PFSK-1 (cell line): ENCODE measurements at regions not wholly inside any gene's neighbourhood (a gene's known extent, or its start where the extent isn't known, plus 50 kb on each side); places are given as distances from the start of the nearest gene placed in this dataset.

Experiments used
- FOXP2 ChIP-seq: optimal IDR thresholded peaks from 2 replicates; pipeline ENCODE3; 2011; ENCODE audit warnings: borderline replicate concordance, control low read depth, inconsistent platforms; ENCODE audit not compliant: insufficient read depth; ENCODE audit errors: extremely low read length, extremely low read depth
- POLR2AphosphoS5 ChIP-seq: IDR thresholded peaks from 2 replicates; pipeline ENCODE4 v1.6.1; 2012; ENCODE audit warnings: low read depth, mild to moderate bottlenecking, control low read depth, low read length, moderate library complexity
- SIN3A ChIP-seq: IDR thresholded peaks from 2 replicates; pipeline ENCODE4 v1.6.1; 2012; ENCODE audit warnings: mild to moderate bottlenecking, low read length, moderate library complexity, borderline replicate concordance; ENCODE audit not compliant: insufficient read depth
- TAF1 ChIP-seq: IDR thresholded peaks from 2 replicates; pipeline ENCODE4 v1.6.1; 2012; ENCODE audit warnings: low read length, control low read depth, borderline replicate concordance; ENCODE audit not compliant: insufficient read depth
- TF ChIP-seq, protein P1 (sequence below), 2 experiments: IDR thresholded peaks; 2 replicates each; pipeline versions ENCODE4 v1.6.1 to v1.8.0; 2011 to 2012; ENCODE audit warnings: low read depth in 2 of 2, low read length in 2 of 2, control low read depth in 1 of 2, inconsistent platforms in 1 of 2, mild to moderate bottlenecking in 1 of 2, moderate library complexity in 1 of 2; ENCODE audit not compliant: insufficient read depth in 1 of 2

DNA sequence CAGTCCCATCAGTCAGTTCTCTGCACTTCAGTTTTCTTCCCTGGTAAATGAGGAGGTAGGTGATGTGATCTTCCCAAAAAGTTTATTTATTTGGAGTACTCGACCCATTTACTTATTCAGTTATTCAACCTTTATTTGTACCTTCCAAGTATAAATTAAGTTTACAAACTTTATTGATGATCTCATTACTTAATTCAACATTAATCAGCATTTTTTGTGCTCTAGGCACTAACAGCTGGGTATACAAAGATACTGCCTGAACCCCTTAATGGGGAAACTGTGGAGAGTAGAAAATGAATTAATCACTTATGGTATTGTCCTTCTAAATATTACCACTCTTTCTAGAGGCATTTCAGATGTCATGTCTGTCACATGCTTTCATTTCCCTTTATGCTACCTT is 293.3 kb downstream of the DLEU7 start:
- no peak for TF ChIP-seq TAF1
- TF ChIP-seq POLR2AphosphoS5: no peak
- TF ChIP-seq, protein P1, sequence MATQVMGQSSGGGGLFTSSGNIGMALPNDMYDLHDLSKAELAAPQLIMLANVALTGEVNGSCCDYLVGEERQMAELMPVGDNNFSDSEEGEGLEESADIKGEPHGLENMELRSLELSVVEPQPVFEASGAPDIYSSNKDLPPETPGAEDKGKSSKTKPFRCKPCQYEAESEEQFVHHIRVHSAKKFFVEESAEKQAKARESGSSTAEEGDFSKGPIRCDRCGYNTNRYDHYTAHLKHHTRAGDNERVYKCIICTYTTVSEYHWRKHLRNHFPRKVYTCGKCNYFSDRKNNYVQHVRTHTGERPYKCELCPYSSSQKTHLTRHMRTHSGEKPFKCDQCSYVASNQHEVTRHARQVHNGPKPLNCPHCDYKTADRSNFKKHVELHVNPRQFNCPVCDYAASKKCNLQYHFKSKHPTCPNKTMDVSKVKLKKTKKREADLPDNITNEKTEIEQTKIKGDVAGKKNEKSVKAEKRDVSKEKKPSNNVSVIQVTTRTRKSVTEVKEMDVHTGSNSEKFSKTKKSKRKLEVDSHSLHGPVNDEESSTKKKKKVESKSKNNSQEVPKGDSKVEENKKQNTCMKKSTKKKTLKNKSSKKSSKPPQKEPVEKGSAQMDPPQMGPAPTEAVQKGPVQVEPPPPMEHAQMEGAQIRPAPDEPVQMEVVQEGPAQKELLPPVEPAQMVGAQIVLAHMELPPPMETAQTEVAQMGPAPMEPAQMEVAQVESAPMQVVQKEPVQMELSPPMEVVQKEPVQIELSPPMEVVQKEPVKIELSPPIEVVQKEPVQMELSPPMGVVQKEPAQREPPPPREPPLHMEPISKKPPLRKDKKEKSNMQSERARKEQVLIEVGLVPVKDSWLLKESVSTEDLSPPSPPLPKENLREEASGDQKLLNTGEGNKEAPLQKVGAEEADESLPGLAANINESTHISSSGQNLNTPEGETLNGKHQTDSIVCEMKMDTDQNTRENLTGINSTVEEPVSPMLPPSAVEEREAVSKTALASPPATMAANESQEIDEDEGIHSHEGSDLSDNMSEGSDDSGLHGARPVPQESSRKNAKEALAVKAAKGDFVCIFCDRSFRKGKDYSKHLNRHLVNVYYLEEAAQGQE (IDR thresholded peaks at IDR 0.05; ENCODE audit: insufficient read depth in 1 of 2, low read depth in 2 of 2, low read length in 2 of 2): no peak
- no peak for TF ChIP-seq SIN3A
- no peak for TF ChIP-seq FOXP2
